ENCODE measurements at regions not wholly inside any gene's neighbourhood (a gene's known extent, or its start where the extent isn't known, plus 50 kb on each side); places are given as distances from the start of the nearest gene placed in this dataset.
"Not testable (repeated sequence)": the region's sequence is repeated elsewhere in the genome, so short reads cannot be mapped to it uniquely, and the experiment has no call there.

- TF ChIP-seq CTCF (IDR thresholded peaks at IDR 0.05; ENCODE audit: extremely low read depth in 1 of 2, insufficient read depth in 1 of 2, low read depth in 1 of 2, low read length in 2 of 2); POLR2A (IDR thresholded peaks at IDR 0.05; ENCODE audit: low read depth, low read length); EZH2 (IDR thresholded peaks at IDR 0.05; ENCODE audit: borderline replicate concordance, low read depth, low read length, severe bottlenecking): not testable (repeated sequence)
These were observed 452.6 kb upstream of the CHORDC1 start for GRCh38 chr11:90675496-90675895.

Data from endothelial cell of umbilical vein (primary cell).